ENCODE measurements at regions not wholly inside any gene's neighbourhood (a gene's known extent, or its start where the extent isn't known, plus 50 kb on each side); places are given as distances from the start of the nearest gene placed in this dataset.

- no peak overlapping the region for H3K4me2 ChIP-seq (ENCODE audit: extremely low read depth, insufficient read depth, low read length)
- no peaks in the 10 kb centered on the region for H3K9me3 ChIP-seq (ENCODE audit: control insufficient read depth, insufficient read depth, low read depth, low read length)
- no peaks in the 10 kb centered on the region for H3K27me3 ChIP-seq (ENCODE audit: control insufficient read depth, insufficient read depth, low read length)
- H3K9ac ChIP-seq (ENCODE audit: insufficient read depth, low read length) = no peak overlapping the region
- DNase-seq (ENCODE audit: low read depth in 2 of 2) = no peak
- H3K27ac ChIP-seq (ENCODE audit: insufficient read depth, low read length) = no peak overlapping the region
- H3K4me3 ChIP-seq (replicated peaks in 1 of 4; ENCODE audit: control extremely low read depth in 1 of 4, insufficient read depth in 1 of 4, low read depth in 3 of 4, low read length in 4 of 4) = no peak overlapping the region
- H3K4me1 ChIP-seq (ENCODE audit: control insufficient read depth, extremely low read depth, insufficient read depth, low read length) = no peaks in the 10 kb centered on the region
- no peaks in the 10 kb centered on the region for H3K79me2 ChIP-seq (ENCODE audit: control insufficient read depth, insufficient read depth, low read length)
- no peak for TF ChIP-seq EZH2 (IDR thresholded peaks at IDR 0.05; ENCODE audit: low read length, missing control alignments)
- no peak for TF ChIP-seq CTCF (conservative IDR thresholded peaks at IDR 0.05 in 1 of 2, IDR thresholded peaks at IDR 0.05 in 1 of 2; ENCODE audit: low read depth in 1 of 2, low read length in 2 of 2)
- no peak overlapping the region for H2AFZ ChIP-seq (ENCODE audit: low read length)
- H3K36me3 ChIP-seq (ENCODE audit: control insufficient read depth, insufficient read depth, low read length) = no peaks in the 10 kb centered on the region
- no peaks in the 10 kb centered on the region for H4K20me1 ChIP-seq (ENCODE audit: control insufficient read depth, extremely low read depth, insufficient read depth, low read length)
Measured at GRCh38 chr11:134689886-134690285, 277.8 kb upstream of the B3GAT1 start.

GRCh38 chr11:134687548-134687947 lies 275.5 kb upstream of the B3GAT1 start:
- Histone ChIP-seq H3K4me1 (ENCODE audit: control insufficient read depth, extremely low read depth, insufficient read depth, low read length) (no peaks in the 10 kb centered on the region), H3K36me3 (ENCODE audit: control insufficient read depth, insufficient read depth, low read length) (no peaks in the 10 kb centered on the region), H3K79me2 (ENCODE audit: control insufficient read depth, insufficient read depth, low read length) (no peaks in the 10 kb centered on the region), H3K4me2 (ENCODE audit: extremely low read depth, insufficient read depth, low read length) (no peak overlapping the region), H2AFZ (ENCODE audit: low read length) (no peak overlapping the region), H3K4me3 (replicated peaks in 1 of 4; ENCODE audit: control extremely low read depth in 1 of 4, insufficient read depth in 1 of 4, low read depth in 3 of 4, low read length in 4 of 4) (no peak overlapping the region), H3K9me3 (ENCODE audit: control insufficient read depth, insufficient read depth, low read depth, low read length) (no peaks in the 10 kb centered on the region), H3K27me3 (ENCODE audit: control insufficient read depth, insufficient read depth, low read length) (no peaks in the 10 kb centered on the region), H3K9ac (ENCODE audit: insufficient read depth, low read length) (no peak overlapping the region), H3K27ac (ENCODE audit: insufficient read depth, low read length) (no peak overlapping the region), H4K20me1 (ENCODE audit: control insufficient read depth, extremely low read depth, insufficient read depth, low read length) (no peaks in the 10 kb centered on the region)
- TF ChIP-seq EZH2 (IDR thresholded peaks at IDR 0.05; ENCODE audit: low read length, missing control alignments) (no peak), CTCF (conservative IDR thresholded peaks at IDR 0.05 in 1 of 2, IDR thresholded peaks at IDR 0.05 in 1 of 2; ENCODE audit: low read depth in 1 of 2, low read length in 2 of 2) (no peak)
- no peak for DNase-seq (ENCODE audit: low read depth in 2 of 2)

- Histone ChIP-seq H3K9me3 (ENCODE audit: control insufficient read depth, insufficient read depth, low read depth, low read length) (no peaks in the 10 kb centered on the region), H3K4me2 (ENCODE audit: extremely low read depth, insufficient read depth, low read length) (no peak overlapping the region), H2AFZ (ENCODE audit: low read length) (no peak overlapping the region), H3K36me3 (ENCODE audit: control insufficient read depth, insufficient read depth, low read length) (no peaks in the 10 kb centered on the region), H3K4me1 (ENCODE audit: control insufficient read depth, extremely low read depth, insufficient read depth, low read length) (no peaks in the 10 kb centered on the region), H3K4me3 (replicated peaks in 1 of 4; ENCODE audit: control extremely low read depth in 1 of 4, insufficient read depth in 1 of 4, low read depth in 3 of 4, low read length in 4 of 4) (no peak overlapping the region), H4K20me1 (ENCODE audit: control insufficient read depth, extremely low read depth, insufficient read depth, low read length) (no peaks in the 10 kb centered on the region), H3K79me2 (ENCODE audit: control insufficient read depth, insufficient read depth, low read length) (no peaks in the 10 kb centered on the region), H3K9ac (ENCODE audit: insufficient read depth, low read length) (no peak overlapping the region), H3K27me3 (ENCODE audit: control insufficient read depth, insufficient read depth, low read length) (no peaks in the 10 kb centered on the region), H3K27ac (ENCODE audit: insufficient read depth, low read length) (no peak overlapping the region)
- no peak for TF ChIP-seq CTCF (conservative IDR thresholded peaks at IDR 0.05 in 1 of 2, IDR thresholded peaks at IDR 0.05 in 1 of 2; ENCODE audit: low read depth in 1 of 2, low read length in 2 of 2)
- TF ChIP-seq EZH2 (IDR thresholded peaks at IDR 0.05; ENCODE audit: low read length, missing control alignments) = no peak
- DNase-seq (ENCODE audit: low read depth in 2 of 2) = no peak
Measured at GRCh38 chr11:134686460-134687061, 274.5 kb upstream of the B3GAT1 start.
